Spleen (tissue), 11 donors: ENCODE measurements at regions not wholly inside any gene's neighbourhood (a gene's known extent, or its start where the extent isn't known, plus 50 kb on each side); places are given as distances from the start of the nearest gene placed in this dataset.

Source experiments
- DNase-seq: peaks from one replicate; pipeline ENCODE4 v3.0.0-alpha.2; 2020
- H3K27ac ChIP-seq, 8 donors: fragments of 200-600 bp; sonication (generic) in 7 of 8; 1 replicate in 4 of 8; 2 replicates in 4 of 8; pipeline versions ENCODE4 v1.5.0 to v1.8.0; 2016 to 2021; ENCODE audit warnings: inconsistent platforms in 4 of 8, mild to moderate bottlenecking in 4 of 8, moderate library complexity in 1 of 8
- H3K27me3 ChIP-seq, 7 donors: fragments of 200-600 bp; sonication (generic) in 6 of 7; replicated peaks in 1 of 7; 1 replicate in 4 of 7; 2 replicates in 3 of 7; pipeline versions ENCODE4 v1.5.0 to v1.8.0; 2016 to 2021; ENCODE audit warnings: inconsistent platforms in 3 of 7, mild to moderate bottlenecking in 1 of 7
- H3K36me3 ChIP-seq, 6 donors: fragments of 200-600 bp; sonication (generic) in 5 of 6; 1 replicate in 4 of 6; 2 replicates in 2 of 6; pipeline versions ENCODE4 v1.5.0 to v1.8.0; 2016 to 2021; ENCODE audit warnings: inconsistent platforms in 2 of 6
- H3K4me1 ChIP-seq, 6 donors: fragments of 200-600 bp; sonication (generic) in 5 of 6; 1 replicate in 3 of 6; 2 replicates in 3 of 6; pipeline versions ENCODE4 v1.5.0 to v1.8.0; 2016 to 2021; ENCODE audit warnings: inconsistent platforms in 3 of 6
- H3K4me3 ChIP-seq, 8 donors: fragments of 200-600 bp; sonication (generic) in 7 of 8; 1 replicate in 4 of 8; 2 replicates in 4 of 8; pipeline versions ENCODE4 v1.5.0 to v1.8.0; 2016 to 2021; ENCODE audit warnings: inconsistent platforms in 4 of 8, mild to moderate bottlenecking in 4 of 8, moderate library complexity in 2 of 8
- H3K9me3 ChIP-seq, 8 donors: fragments of 200-600 bp; sonication (generic) in 7 of 8; 1 replicate in 4 of 8; 2 replicates in 4 of 8; pipeline versions ENCODE4 v1.5.0 to v1.8.0; 2016 to 2021; ENCODE audit warnings: inconsistent platforms in 4 of 8
- CTCF ChIP-seq, 11 experiments: fragments of 200-600 bp in 7 of 11; fragments of 450-650 bp in 4 of 11; sonication (generic) in 4 of 11; IDR thresholded peaks in 8 of 11; conservative IDR thresholded peaks in 3 of 11; 1 replicate in 7 of 11; 2 replicates in 4 of 11; pipeline versions ENCODE4 v1.4.0 to v1.8.0; 2016 to 2021; ENCODE audit warnings: antibody characterized with exemption in 11 of 11, inconsistent platforms in 4 of 11, mild to moderate bottlenecking in 1 of 11
- POLR2A ChIP-seq, 3 donors: fragments of 450-650 bp; IDR thresholded peaks; one replicate each; pipeline ENCODE4 v1.5.1; 2017; ENCODE audit warnings: antibody characterized with exemption in 3 of 3, mild to moderate bottlenecking in 1 of 3
- POLR2AphosphoS5 ChIP-seq, 3 donors: sonication (generic); formaldehyde crosslinking; IDR thresholded peaks; one replicate each; pipeline ENCODE4 v1.5.1; 2017; ENCODE audit warnings: antibody characterized with exemption in 3 of 3
- WGBS, 5 donors: extraction: QIAGEN DNeasy Blood & Tissue Kit in 3 of 5; methylation state at CpG; one replicate each; pipeline versions ENCODE4 v1.1.5 to v1.1.7; 2013 to 2018; 5-methylcytosine and 5-hydroxymethylcytosine counted together
- intact Hi-C: fragments of 100-400 bp; cut with DNase I; formaldehyde crosslinking; loops from one replicate; pipeline ENCODE4 v1.15.0; 2023; ENCODE audit warnings: low total_unique reads
- donor health status: healthy with polysubstance abuse.
- donor health status: DM: no; HTN: no; CAD: no; lungs with moderate emphysema.
- donor health status: DM: no; HTN: no; CAD: no.
- donor health status: Bipolar disorder and iron deficiency.
- donor health status: healthy.
- donor health status: DM: no; HTN: no; CAD: no.
- donor health status: DM: yes; HTN: yes; CAD: no.

DNA sequence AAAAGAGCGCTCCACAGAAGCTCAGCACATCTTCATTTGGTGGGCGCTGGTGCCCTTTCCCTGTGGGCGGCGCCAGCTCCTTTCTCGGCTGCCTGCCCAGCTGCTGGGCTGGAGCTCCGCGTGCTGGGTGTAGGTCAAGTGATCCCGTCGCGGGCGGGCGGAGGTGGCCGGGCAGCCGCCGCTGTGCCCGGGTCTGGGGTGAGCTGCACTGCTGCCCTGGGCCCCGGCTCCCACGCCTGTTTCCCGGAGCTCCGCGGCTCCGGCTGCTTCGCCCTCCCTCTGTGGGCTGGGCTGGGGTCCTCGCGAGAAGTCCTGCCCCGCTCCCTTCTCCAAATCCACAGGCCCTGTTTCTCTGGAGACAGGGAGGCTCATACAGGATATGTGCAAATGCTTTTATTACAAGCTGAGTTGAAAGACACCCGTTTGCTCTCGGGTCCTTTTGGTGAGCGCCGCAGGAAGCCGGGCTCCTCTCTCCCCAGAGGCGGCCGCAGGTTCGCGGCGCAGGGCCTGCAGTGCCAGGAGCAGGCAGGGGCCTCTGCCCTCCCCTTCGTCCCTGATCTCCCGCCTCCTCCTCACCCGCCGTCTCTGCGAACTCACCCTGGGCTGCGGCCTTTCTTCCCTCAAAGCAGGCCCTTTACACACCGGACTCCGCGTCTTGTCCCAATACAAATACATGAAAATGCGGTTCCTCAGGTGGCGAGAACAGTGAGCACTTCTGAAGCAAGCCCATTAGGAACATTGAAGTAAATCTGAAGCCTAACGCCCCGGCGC is 67.8 kb upstream of the CAPRIN2 start:
- Histone ChIP-seq H3K27me3 (peaks cover 0 to 70% (median 0%) of the 10 kb centered on the region in 7 donors), H3K9me3 (no peaks in the 10 kb centered on the region), H3K4me1 (peaks cover 0 to 21% (median 15%) of the 10 kb centered on the region in 6 donors), H3K4me3 (peak overlapping the region; percentile 26 to 68 (median 42)), H3K27ac (peak overlapping the region in 6 of 8 donors; percentile 24 to 80 (median 58)), H3K36me3 (no peaks in the 10 kb centered on the region)
- intact Hi-C loops = no loop called here
- DNase-seq = peak; percentile 86
- WGBS, 5 donors = 2 to 6% (median 3%) methylated on average over 32 to 50 of the region's 50 CpGs
- TF ChIP-seq POLR2AphosphoS5 (IDR thresholded peaks at IDR 0.05) (peak in 2 of 3 donors; percentile 64 to 65), POLR2A (IDR thresholded peaks at IDR 0.05) (no peak)

DNA sequence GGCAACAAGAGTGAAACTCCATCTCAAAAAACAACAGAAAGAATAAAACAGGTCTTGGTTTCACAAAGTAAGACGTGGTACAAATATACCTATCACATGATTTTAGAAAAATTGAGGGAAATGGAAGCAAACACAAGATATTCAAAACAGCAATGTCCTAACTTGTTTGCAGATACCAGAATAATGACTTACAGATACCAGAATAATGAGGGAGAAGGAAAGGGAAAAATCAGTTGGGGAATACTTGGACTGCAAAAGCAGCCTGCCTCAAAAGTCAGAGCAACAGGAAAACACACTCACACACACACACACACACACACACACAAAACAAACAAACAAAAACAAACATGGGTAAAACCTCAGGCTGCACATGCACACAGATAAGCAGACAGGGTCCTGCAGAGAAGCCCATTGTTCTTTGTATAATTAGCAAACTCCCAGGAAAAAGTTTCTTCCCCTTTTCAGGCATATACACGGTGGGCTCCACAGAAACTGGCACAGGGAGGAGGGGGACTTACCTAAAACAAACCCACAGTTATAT is 65.7 kb upstream of the CAPRIN2 start:
- no peak overlapping the region for H3K27ac ChIP-seq
- H3K9me3 ChIP-seq = no peaks in the 10 kb centered on the region
- peaks cover 0 to 63% (median 0%) of the 10 kb centered on the region in 7 donors for H3K27me3 ChIP-seq
- H3K4me1 ChIP-seq = peaks cover 0 to 21% (median 15%) of the 10 kb centered on the region in 6 donors
- WGBS, 5 donors = 43 to 52% (median 46%) methylated on average over 2 of the region's 2 CpGs
- no peaks in the 10 kb centered on the region for H3K36me3 ChIP-seq
- H3K4me3 ChIP-seq = no peak overlapping the region
- no peak for DNase-seq
- TF ChIP-seq CTCF (IDR thresholded peaks at IDR 0.05 in 8 of 11, conservative IDR thresholded peaks at IDR 0.05 in 3 of 11) (no peak), POLR2AphosphoS5 (IDR thresholded peaks at IDR 0.05) (no peak), POLR2A (IDR thresholded peaks at IDR 0.05) (no peak)
- intact Hi-C loops = no loop called here

- H3K27me3 ChIP-seq = peaks cover 0 to 46% (median 0%) of the 10 kb centered on the region in 7 donors
- no peak for TF ChIP-seq POLR2A (IDR thresholded peaks at IDR 0.05)
- no peak for TF ChIP-seq CTCF (IDR thresholded peaks at IDR 0.05 in 8 of 11, conservative IDR thresholded peaks at IDR 0.05 in 3 of 11)
- TF ChIP-seq POLR2AphosphoS5 (IDR thresholded peaks at IDR 0.05) = no peak
- H3K9me3 ChIP-seq = no peaks in the 10 kb centered on the region
- no peaks in the 10 kb centered on the region for H3K36me3 ChIP-seq
- intact Hi-C loops = loop anchor here (10.0 kb wide), 1 partner anchor 1284 kb away; no protein-coding TSS in a partner anchor
- no peak overlapping the region for H3K27ac ChIP-seq
- 71 to 93% (median 88%) methylated on average over 1 of the region's 1 CpG for WGBS, 5 donors
- peaks cover 0 to 20% (median 15%) of the 10 kb centered on the region in 6 donors for H3K4me1 ChIP-seq
- no peak overlapping the region for H3K4me3 ChIP-seq
- no peak for DNase-seq
Observed at GRCh38 chr12:30818562-30818961, 63.8 kb upstream of the CAPRIN2 start.

GRCh38 chr12:30816742-30817465 is 62.2 kb upstream of the CAPRIN2 start:
- no peak for DNase-seq
- intact Hi-C loops = loop anchor here (10.0 kb wide), 1 partner anchor 1282 kb away; no protein-coding TSS in a partner anchor
- Histone ChIP-seq H3K4me3 (no peak overlapping the region), H3K9me3 (no peaks in the 10 kb centered on the region), H3K36me3 (no peaks in the 10 kb centered on the region), H3K4me1 (peaks cover 0 to 5% (median 3%) of the 10 kb centered on the region in 6 donors), H3K27me3 (peaks cover 0 to 30% (median 0%) of the 10 kb centered on the region in 7 donors), H3K27ac (no peak overlapping the region)
- no peak for TF ChIP-seq POLR2AphosphoS5 (IDR thresholded peaks at IDR 0.05)
- TF ChIP-seq POLR2A (IDR thresholded peaks at IDR 0.05) = no peak
- no peak for TF ChIP-seq CTCF (IDR thresholded peaks at IDR 0.05 in 8 of 11, conservative IDR thresholded peaks at IDR 0.05 in 3 of 11)
- WGBS, 5 donors = 76 to 87% (median 80%) methylated on average over 6 of the region's 6 CpGs
